ENCODE measurements at regions not wholly inside any gene's neighbourhood (a gene's known extent, or its start where the extent isn't known, plus 50 kb on each side); places are given as distances from the start of the nearest gene placed in this dataset.
A peak's percentile ranks its signal among the peaks of the same experiment; 100 is the strongest.
"Not testable (repeated sequence)": the region's sequence is repeated elsewhere in the genome, so short reads cannot be mapped to it uniquely, and the experiment has no call there.

- DNase-seq (no peak), ATAC-seq (ENCODE audit: low read depth) (no peak)
- POLR2A ChIA-PET, result no interaction called here
- Mint-ChIP-seq H3K9me3 (no peaks in the 10 kb centered on the region), H3K4me3 (no peak overlapping the region), H3K27me3 (no peaks in the 10 kb centered on the region), H3K36me3 (no peaks in the 10 kb centered on the region), H3K4me1 (no peaks in the 10 kb centered on the region), H3K27ac (no peak overlapping the region)
These were observed 66.1 kb downstream of the RBMX2 start for GRCh38 chrX:130467936-130468335.

GRCh38 chrX:130468395-130468923 is 66.7 kb downstream of the RBMX2 start:
- Mint-ChIP-seq H3K4me1 (no peaks in the 10 kb centered on the region), H3K27me3 (no peaks in the 10 kb centered on the region), H3K27ac (no peak overlapping the region), H3K36me3 (no peaks in the 10 kb centered on the region), H3K9me3 (no peaks in the 10 kb centered on the region), H3K4me3 (no peak overlapping the region)
- ATAC-seq (ENCODE audit: low read depth) (no peak), DNase-seq (no peak)
- POLR2A ChIA-PET, result no interaction called here

GRCh38 chrX:130482871-130483270 is 81.1 kb downstream of the RBMX2 start:
- DNase-seq, result no peak
- POLR2A ChIA-PET, result no interaction called here
- no peak overlapping the region for H3K4me3 Mint-ChIP-seq
- H3K27ac Mint-ChIP-seq, result no peak overlapping the region
- no peaks in the 10 kb centered on the region for H3K36me3 Mint-ChIP-seq
- H3K27me3 Mint-ChIP-seq, result no peaks in the 10 kb centered on the region
- no peak for ATAC-seq (ENCODE audit: low read depth)
- H3K4me1 Mint-ChIP-seq, result no peaks in the 10 kb centered on the region
- H3K9me3 Mint-ChIP-seq, result no peaks in the 10 kb centered on the region

GRCh38 chrX:130485870-130486269 is 84.1 kb downstream of the RBMX2 start:
- ATAC-seq (ENCODE audit: low read depth) (no peak), DNase-seq (no peak)
- Mint-ChIP-seq H3K9me3 (no peaks in the 10 kb centered on the region), H3K36me3 (no peaks in the 10 kb centered on the region), H3K27me3 (no peaks in the 10 kb centered on the region), H3K4me1 (no peaks in the 10 kb centered on the region), H3K4me3 (no peak overlapping the region), H3K27ac (no peak overlapping the region)
- POLR2A ChIA-PET, result no interaction called here

GRCh38 chrX:130495502-130495901 is 93.7 kb downstream of the RBMX2 start:
- DNase-seq; H3K9me3 Mint-ChIP-seq; POLR2A ChIA-PET; H3K36me3 Mint-ChIP-seq; H3K27ac Mint-ChIP-seq; H3K4me1 Mint-ChIP-seq; H3K4me3 Mint-ChIP-seq; H3K27me3 Mint-ChIP-seq; ATAC-seq (ENCODE audit: low read depth): not testable (repeated sequence)

DNA sequence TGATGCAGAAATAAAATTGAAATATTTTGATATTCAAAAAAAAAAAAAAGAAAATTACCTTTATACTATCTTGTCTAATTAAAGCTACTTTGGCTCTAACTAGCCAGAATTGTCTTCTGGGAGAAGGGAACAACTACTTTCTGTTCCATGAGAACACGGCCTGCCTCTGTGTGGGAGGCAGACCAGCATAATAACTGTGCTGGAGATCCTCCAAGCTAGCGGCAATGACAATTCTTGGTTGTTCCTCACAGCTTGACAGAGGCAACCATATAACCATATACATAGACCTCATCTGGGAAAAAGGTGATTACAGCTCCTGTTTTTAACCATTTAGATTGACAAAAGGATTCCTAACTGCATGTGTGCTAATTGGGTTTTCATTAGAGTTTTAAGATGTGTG is 95.7 kb downstream of the RBMX2 start:
- Mint-ChIP-seq H3K9me3 (no peaks in the 10 kb centered on the region), H3K27me3 (peaks cover 2% of the 10 kb centered on the region), H3K4me1 (no peaks in the 10 kb centered on the region), H3K27ac (no peak overlapping the region), H3K4me3 (no peak overlapping the region), H3K36me3 (no peaks in the 10 kb centered on the region)
- DNase-seq, result no peak
- POLR2A ChIA-PET, result no interaction called here
- no peak for ATAC-seq (ENCODE audit: low read depth)

DNA sequence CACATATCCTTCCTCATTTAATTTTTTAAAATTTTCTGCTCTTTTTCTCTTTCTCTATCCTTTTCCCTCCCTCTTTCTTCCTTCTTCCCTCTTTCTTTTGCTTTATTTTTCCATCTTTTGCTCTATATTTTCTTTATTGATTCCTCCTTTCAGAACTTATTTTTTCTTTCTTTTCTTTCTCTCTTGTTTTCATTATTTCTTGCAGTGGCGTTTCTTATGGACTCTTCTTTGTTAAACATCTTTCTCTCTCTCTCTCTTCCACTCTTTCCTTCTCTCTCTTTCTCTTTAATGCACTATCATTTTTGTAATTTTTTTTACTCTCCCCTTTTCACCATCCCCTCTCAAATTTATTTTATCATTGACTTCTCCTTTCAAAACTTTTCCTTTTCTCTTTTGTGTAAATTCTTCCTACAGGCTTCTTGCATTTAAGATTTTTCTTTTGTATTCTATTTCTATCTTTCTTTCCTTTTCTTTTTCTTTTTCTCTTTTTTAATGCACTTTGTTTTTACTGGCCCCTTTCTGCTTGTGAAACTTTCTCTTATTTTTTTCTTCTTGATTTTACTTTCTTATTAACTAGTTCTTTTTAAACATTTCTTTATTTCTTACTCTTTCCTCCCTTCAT is 97.0 kb downstream of the RBMX2 start:
- Mint-ChIP-seq H3K4me3 (no peak overlapping the region), H3K27me3 (peaks cover 2% of the 10 kb centered on the region), H3K27ac (no peak overlapping the region), H3K4me1 (no peaks in the 10 kb centered on the region), H3K36me3 (no peaks in the 10 kb centered on the region), H3K9me3 (no peaks in the 10 kb centered on the region)
- DNase-seq (no peak), ATAC-seq (ENCODE audit: low read depth) (no peak)
- POLR2A ChIA-PET, result no interaction called here

DNA sequence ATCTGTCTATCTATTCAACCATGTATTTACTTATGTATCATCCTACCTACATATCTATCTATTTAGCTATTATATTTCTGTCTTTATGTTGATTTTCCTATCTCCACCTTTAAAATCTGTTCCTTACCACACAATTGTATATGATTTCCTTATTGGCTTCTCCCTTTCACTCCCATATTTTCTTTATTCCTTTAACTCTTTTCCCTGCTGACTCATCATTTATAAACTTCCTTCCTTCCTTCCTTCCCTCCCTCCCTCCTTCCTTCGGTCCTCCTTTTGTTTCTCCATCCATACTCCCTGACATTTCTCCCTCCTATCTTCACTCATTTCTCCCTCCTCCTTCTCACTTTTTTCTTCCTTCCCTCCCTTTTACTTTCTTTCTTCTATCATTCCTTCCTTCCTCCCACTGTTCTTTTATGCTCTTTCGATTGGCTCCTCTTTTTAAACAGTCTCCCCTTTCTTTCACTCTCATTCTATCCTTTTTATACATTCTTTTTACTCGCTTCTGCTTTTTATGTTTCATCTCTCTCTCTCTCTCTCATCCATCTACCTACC is 100.3 kb downstream of the RBMX2 start:
- POLR2A ChIA-PET, result no interaction called here
- Mint-ChIP-seq H3K27me3 (peaks cover 2% of the 10 kb centered on the region), H3K36me3 (no peaks in the 10 kb centered on the region), H3K9me3 (no peaks in the 10 kb centered on the region), H3K27ac (no peak overlapping the region), H3K4me3 (no peak overlapping the region), H3K4me1 (no peaks in the 10 kb centered on the region)
- DNase-seq (no peak), ATAC-seq (ENCODE audit: low read depth) (no peak)

DNA sequence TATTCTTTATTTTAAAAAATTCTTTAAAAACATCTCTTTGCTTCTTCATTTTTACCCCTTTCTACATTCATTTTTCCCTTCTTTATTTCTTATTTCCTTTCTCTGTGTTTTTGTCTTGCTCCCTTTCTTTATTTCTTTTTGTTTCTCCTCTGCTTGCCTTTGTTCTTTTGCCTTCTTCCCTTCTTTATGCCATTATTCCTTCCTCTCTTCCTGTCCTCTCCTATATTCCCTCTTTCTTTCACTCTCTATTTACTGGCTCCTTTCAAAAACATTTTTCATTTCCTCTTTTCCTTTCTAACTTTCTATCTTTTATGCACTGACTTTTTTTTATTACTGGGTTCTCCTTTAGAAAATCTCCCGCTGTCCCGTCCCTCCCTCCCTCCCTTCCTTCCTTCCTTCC is 102.2 kb downstream of the RBMX2 start:
- no peaks in the 10 kb centered on the region for H3K4me1 Mint-ChIP-seq
- no peaks in the 10 kb centered on the region for H3K36me3 Mint-ChIP-seq
- H3K4me3 Mint-ChIP-seq, result no peak overlapping the region
- no peaks in the 10 kb centered on the region for H3K9me3 Mint-ChIP-seq
- no peak overlapping the region for H3K27ac Mint-ChIP-seq
- DNase-seq, result no peak
- H3K27me3 Mint-ChIP-seq, result no peaks in the 10 kb centered on the region
- ATAC-seq (ENCODE audit: low read depth), result no peak
- POLR2A ChIA-PET, result no interaction called here

DNA sequence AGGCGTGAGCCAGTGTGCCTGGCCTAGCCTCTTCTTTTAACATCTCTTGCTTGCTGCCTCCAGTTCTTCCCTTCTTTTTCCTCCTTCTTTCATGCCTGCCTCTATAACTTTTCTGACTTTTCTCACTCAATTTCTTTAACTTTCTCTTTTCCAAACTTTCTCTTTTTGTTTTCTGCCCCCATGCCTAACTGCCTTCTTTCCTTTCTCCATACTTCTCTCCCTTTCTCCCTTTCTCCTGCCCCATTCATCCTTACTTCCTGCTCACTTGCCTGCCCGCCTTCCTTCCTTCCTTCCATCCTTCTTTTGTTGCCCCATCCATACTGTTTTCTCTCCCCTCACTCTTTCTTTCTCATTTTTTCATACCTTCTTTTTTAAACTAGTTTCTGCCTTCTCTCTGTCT is 105.2 kb downstream of the RBMX2 start:
- H3K4me1 Mint-ChIP-seq, result no peaks in the 10 kb centered on the region
- no peak for ATAC-seq (ENCODE audit: low read depth)
- DNase-seq, result no peak
- H3K4me3 Mint-ChIP-seq, result no peak overlapping the region
- H3K27ac Mint-ChIP-seq, result no peak overlapping the region
- no peaks in the 10 kb centered on the region for H3K9me3 Mint-ChIP-seq
- H3K27me3 Mint-ChIP-seq, result no peaks in the 10 kb centered on the region
- POLR2A ChIA-PET, result no interaction called here
- H3K36me3 Mint-ChIP-seq, result no peaks in the 10 kb centered on the region

GRCh38 chrX:130512534-130512933 is 110.7 kb downstream of the RBMX2 start:
- DNase-seq; H3K9me3 Mint-ChIP-seq; H3K4me1 Mint-ChIP-seq; H3K4me3 Mint-ChIP-seq; H3K36me3 Mint-ChIP-seq; POLR2A ChIA-PET; ATAC-seq (ENCODE audit: low read depth); H3K27me3 Mint-ChIP-seq; H3K27ac Mint-ChIP-seq: not testable (repeated sequence)

GRCh38 chrX:130516123-130516522 is 114.3 kb downstream of the RBMX2 start:
- Mint-ChIP-seq H3K36me3 (no peaks in the 10 kb centered on the region), H3K9me3 (no peaks in the 10 kb centered on the region), H3K4me1 (no peaks in the 10 kb centered on the region), H3K27me3 (peaks cover 4% of the 10 kb centered on the region), H3K27ac (no peak overlapping the region), H3K4me3 (no peak overlapping the region)
- DNase-seq (no peak), ATAC-seq (ENCODE audit: low read depth) (no peak)
- POLR2A ChIA-PET, result no interaction called here

DNA sequence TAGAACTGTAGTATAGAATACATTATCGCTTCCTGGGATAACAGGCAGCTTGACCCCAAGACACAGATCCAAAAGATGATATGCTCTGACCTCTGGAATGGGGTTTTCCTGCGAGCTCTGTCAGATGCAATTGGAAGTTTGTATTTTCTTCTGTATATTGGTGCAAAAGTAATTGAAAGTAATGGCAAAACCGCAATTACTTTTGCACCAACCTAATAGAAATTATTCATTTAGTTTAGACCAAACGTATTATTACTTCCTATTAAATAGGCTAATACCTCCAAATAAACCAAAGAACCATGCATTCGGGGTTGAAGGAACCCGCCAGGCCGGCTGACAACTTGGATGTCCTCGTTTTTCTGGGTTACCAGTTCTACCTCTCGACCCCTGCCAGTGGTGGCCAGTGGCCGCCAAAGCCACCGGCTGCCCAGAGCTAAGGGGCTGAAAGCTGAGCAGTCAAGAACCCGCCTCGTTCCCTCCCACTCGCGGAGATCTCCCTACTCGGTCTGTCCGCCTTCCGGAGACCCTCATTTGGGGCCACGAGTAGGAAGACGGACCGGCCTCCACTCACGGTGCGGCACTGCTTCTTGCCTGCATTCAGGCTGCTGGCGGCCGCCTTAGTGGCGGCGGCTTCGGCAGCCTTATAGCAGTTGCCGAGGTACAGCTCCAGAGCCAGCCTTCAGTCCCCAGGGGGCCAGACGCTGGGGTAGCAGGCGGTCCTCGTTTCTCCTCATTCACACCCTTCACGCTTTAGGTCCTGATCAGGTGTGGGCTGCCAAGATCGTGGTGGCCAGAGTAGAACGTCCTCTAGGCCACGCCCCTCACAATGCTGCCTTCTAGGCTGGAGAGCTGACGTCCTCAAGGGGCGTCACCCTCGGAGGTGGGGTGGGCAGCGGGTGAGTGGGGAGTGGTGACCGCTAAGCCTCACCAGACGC is 121.9 kb downstream of the RBMX2 start:
- no peak for DNase-seq
- ATAC-seq (ENCODE audit: low read depth), result no peak
- Mint-ChIP-seq H3K27me3 (peaks cover 2% of the 10 kb centered on the region), H3K4me1 (no peaks in the 10 kb centered on the region), H3K4me3 (peak overlapping the region; percentile 37), H3K27ac (no peak overlapping the region), H3K36me3 (no peaks in the 10 kb centered on the region), H3K9me3 (no peaks in the 10 kb centered on the region)
- POLR2A ChIA-PET, result no interaction called here
